HUES6 (cell line): ENCODE measurements at regions not wholly inside any gene's neighbourhood (a gene's known extent, or its start where the extent isn't known, plus 50 kb on each side); places are given as distances from the start of the nearest gene placed in this dataset.
A peak's percentile ranks its signal among the peaks of the same experiment; 100 is the strongest.
"Not testable (repeated sequence)": the region's sequence is repeated elsewhere in the genome, so short reads cannot be mapped to it uniquely, and the experiment has no call there.

Experiments
- H3K27ac ChIP-seq: 2 replicates; pipeline ENCODE4 v1.7.0; 2013; ENCODE audit warnings: low read depth, mild to moderate bottlenecking, low read length, inconsistent platforms
- H3K27me3 ChIP-seq: 2 replicates; pipeline ENCODE4 v1.6.1; 2013; ENCODE audit warnings: low read length; ENCODE audit not compliant: control insufficient read depth, insufficient read depth
- H3K36me3 ChIP-seq: 2 replicates; pipeline ENCODE4 v1.6.1; 2013; ENCODE audit warnings: low read length; ENCODE audit not compliant: control insufficient read depth, insufficient read depth
- H3K4me1 ChIP-seq: 2 replicates; pipeline ENCODE4 v1.6.1; 2013; ENCODE audit warnings: low read length; ENCODE audit not compliant: control insufficient read depth, insufficient read depth
- H3K4me3 ChIP-seq: 2 replicates; pipeline ENCODE4 v1.5.1; 2013; ENCODE audit warnings: low read depth, low read length
- H3K9ac ChIP-seq: one replicate; pipeline ENCODE4 v1.6.1; 2013; ENCODE audit warnings: mild to moderate bottlenecking, low read length
- H3K9me3 ChIP-seq: 2 replicates; pipeline ENCODE4 v1.6.1; 2013; ENCODE audit warnings: low read depth, low read length; ENCODE audit not compliant: control insufficient read depth, insufficient read depth

DNA sequence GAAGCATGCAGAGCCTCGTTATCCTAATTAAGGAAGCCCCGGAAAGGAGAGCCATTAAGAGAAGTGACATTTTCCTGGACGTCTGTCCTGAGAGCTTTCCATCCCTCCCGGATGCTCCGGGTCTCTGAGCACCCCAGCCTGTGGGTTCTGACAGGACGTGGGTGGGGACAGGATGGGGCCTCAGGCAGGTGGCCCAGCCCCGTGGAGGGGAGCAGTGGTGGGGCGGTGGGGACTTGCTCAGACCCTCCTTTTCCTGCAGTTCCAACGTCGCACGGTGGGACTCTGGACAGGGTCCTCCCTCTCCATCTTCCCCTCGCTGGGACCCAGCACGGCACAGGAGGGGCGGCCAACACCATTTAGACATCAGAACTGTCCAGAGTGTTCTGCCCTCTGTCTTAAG is 262.9 kb downstream of the ADGRD1 start:
- H3K9ac ChIP-seq, H3K36me3 ChIP-seq, H3K27ac ChIP-seq, H3K4me3 ChIP-seq, H3K27me3 ChIP-seq: not testable (repeated sequence)
- Histone ChIP-seq H3K4me1 (peaks cover 29% of the 10 kb centered on the region), H3K9me3 (peaks cover 10% of the 10 kb centered on the region)

DNA sequence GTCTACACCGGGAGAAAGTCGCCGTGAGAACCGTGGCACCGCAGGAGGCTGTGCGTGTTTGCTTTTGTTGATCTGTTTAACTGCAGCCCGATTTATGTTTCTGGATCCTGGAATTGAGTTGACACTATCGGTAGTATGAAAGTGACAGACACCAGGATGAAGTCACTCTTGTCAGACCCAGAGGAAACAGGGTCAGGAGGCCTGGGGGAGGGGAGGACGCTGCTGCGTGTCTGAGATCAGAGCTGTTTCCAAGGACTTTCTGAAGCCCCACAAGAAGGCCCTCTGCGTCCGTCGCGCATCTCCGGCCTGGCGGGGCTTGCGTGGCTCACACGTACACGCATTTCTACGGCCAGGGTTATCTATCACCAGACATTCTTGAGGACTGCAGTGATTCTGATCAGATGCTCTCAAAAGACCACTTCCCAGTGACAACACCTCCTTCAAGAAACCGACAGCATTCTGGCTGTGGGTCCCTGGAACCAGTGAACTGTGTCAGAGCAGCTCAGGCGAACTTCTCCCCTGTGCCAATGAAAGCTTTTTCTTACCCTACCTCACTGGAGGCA is 263.4 kb downstream of the ADGRD1 start:
- Histone ChIP-seq H3K9ac (no peak overlapping the region), H3K9me3 (peaks cover 10% of the 10 kb centered on the region), H3K4me3 (no peak overlapping the region), H3K4me1 (peaks cover 29% of the 10 kb centered on the region), H3K27me3 (no peaks in the 10 kb centered on the region), H3K27ac (no peak overlapping the region), H3K36me3 (no peaks in the 10 kb centered on the region)

DNA sequence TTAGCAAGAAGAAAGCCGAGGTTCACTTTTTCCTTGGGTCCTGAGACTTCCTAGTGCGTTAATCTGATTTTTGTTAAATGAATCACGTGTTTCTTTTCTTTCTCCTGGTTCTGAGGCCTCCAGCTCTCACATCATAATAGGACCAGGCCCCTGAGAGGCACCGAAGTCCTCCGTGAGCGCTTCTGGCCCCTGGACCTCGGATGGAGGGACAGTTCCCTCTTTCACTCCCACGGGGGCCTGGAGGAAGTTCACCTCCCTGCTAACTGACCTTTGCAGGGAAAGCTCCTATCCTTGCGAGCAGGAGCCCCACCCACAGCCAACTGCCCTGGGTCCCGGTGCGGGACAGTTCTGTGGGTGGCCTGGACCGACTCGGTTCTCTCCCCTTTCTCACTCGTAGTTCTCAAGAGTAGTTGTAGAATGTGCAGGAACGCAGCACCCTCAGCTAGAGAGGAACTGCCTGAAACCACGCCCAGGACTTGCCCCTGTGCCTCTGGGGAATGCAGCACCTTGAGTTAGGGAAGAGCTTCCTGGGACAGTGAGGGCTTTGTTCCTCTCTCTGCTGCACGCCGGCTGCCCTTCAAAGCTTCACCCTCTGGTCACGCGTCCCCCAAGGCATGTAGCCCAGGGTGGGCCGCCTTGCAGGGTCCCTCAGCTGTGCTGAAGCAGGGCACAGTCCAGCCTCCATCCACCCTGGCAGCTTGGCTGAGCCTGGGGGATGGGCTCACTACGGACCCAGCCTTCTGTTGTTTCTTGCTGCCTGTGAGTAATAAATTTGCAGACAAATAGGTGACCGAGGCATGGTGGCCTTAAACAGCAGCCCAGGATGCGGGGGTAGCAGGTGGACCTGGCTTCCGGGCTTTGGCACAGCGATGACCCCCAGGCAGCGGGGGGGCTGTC is 264.6 kb downstream of the ADGRD1 start:
- no peak overlapping the region for H3K27ac ChIP-seq
- H3K36me3 ChIP-seq = no peaks in the 10 kb centered on the region
- H3K9ac ChIP-seq = no peak overlapping the region
- H3K4me1 ChIP-seq = peaks cover 41% of the 10 kb centered on the region
- no peaks in the 10 kb centered on the region for H3K27me3 ChIP-seq
- H3K4me3 ChIP-seq = peak overlapping the region; percentile 34
- H3K9me3 ChIP-seq = peaks cover 5% of the 10 kb centered on the region

DNA sequence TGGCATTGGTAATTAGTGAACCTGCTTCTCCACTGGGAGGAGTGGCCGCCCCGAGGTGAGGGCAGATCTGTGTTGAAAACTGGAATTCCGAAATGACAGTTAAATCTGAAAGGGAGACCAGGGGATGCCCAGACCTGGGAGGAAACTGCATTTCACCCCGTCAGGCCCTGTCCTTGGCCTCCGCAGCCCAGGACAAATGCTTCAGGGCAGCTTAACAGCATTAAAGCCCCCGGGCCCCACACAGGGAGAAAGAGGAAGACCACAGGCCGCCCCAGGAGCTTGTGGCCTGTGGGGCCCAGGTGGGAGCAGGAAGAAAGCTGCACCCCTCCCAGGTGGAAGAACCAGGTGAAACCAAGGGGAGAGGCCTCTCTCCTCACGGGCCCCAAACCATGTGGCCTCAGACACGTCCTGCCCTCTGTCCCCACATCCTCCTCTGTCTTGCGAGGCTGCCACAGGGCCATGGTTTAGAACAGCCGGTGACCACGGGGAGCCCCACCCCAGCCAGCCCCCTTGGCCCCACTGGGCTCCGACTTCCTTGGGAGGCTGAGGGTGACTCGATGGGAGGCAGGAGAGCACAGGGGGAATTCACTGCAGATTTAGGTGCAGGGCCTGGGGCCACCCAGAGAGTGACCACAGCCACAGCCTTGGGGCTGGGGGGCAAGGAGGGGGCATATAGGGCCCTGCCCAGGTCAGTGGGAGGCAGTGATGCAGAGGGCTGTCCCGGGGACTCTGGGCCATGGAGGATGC is 265.4 kb downstream of the ADGRD1 start:
- peak overlapping the region; percentile 34; the same call in 1 of the 2 replicates for H3K4me3 ChIP-seq
- no peak overlapping the region for H3K27ac ChIP-seq
- H3K9me3 ChIP-seq = no peaks in the 10 kb centered on the region
- no peaks in the 10 kb centered on the region for H3K36me3 ChIP-seq
- no peak overlapping the region for H3K9ac ChIP-seq
- no peaks in the 10 kb centered on the region for H3K27me3 ChIP-seq
- peaks cover 47% of the 10 kb centered on the region for H3K4me1 ChIP-seq

DNA sequence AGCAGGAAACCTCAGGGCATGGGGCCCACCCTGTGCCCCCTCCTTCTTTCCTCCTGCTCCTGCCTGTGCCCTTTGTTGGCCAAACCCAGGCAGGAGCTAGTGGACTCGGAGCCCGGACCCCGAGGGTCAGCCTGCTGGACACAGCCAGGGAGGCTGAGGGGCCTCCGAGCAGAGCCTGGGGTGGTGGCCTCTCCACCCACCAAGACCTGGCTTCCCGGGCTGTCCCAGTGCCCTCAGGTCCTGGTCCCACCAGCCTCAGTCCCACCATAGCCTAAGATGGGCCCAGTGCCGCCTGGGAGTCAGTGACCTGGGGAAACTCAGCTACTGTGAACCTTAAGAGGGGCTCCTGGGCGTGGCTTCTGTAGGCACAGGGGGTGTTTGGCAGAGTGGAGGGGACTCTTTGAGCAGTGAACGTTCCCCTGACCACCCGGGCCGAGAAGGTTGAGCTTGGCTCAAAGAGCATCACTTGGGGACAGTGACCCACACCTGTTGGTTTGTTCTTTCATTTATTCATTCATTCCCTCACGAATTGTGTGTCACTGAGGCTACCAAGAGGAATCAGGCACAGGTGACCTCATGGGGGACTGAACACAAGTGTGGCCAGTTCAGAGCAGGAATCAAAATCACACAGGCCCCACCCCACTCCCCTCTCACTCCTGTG is 266.1 kb downstream of the ADGRD1 start:
- H3K4me3 ChIP-seq = no peak overlapping the region
- no peak overlapping the region for H3K9ac ChIP-seq

DNA sequence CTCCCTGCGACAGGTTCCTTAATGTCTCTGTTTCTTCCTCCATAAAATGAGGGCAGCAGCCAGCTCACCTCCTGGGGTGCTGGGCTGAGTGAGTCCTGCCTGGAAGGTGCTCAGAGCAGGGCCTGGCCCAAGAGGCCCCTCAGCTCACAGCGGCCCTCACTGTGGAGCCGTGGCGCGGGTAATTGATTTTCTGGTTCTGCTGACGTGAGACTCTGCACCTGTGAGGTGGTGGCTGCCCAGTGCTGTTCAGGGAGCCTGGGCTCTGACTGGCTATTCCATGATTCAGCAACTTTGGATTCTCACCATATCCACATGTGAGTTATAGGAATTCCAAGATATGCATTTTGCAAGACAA is 266.6 kb downstream of the ADGRD1 start:
- Histone ChIP-seq H3K27ac (no peak overlapping the region), H3K4me3 (no peak overlapping the region), H3K27me3 (no peaks in the 10 kb centered on the region), H3K9me3 (no peaks in the 10 kb centered on the region), H3K9ac (no peak overlapping the region), H3K4me1 (peaks cover 47% of the 10 kb centered on the region), H3K36me3 (no peaks in the 10 kb centered on the region)

More for the DNA sequence above, 266.1 kb downstream of the ADGRD1 start:
- Histone ChIP-seq H3K4me1 (peaks cover 47% of the 10 kb centered on the region), H3K27me3 (no peaks in the 10 kb centered on the region), H3K36me3 (no peaks in the 10 kb centered on the region), H3K27ac (no peak overlapping the region), H3K9me3 (no peaks in the 10 kb centered on the region)

DNA sequence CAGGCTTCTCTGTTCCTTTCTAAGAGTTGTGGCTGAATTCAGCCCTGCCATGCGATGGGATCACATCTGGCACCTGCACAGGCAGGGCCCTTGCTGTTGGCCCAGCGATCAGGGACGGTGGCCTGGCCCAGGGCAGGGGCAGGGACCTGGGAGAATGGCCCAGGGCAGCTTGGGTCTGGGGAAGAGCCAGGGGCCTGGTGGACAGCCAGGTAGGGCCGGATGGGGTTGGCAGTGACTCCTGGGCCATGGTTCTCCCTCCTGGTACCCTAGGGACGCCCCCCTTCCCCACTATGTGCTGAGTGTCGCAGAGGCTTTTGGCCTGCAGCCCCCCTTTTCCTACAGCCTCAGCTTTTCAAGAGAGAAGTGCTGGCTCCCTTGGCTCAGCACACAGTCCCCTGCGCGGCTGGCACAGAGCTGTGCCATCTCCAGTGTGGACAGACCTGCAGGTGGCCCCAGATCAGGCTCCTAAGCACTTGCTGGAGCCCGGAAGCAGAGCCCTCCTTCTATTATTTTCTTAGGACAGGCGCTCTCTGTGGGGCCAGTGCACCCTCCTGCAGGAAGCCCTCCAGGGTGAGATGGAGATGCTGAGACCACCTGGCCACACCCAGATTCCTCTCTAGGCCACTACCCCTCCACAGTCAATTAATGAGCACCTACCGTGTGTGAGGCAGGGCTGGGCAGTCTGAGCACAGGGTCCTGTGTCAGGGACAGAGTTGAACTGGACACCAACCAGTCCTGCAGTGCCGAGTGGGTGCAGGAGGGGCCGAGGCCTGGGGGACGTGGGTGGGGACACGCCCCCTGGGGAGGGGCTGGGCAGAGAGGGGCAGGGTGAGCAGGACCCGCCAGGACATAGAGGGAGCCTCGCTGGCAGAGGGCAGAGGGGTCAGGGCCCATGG is 267.6 kb downstream of the ADGRD1 start:
- Histone ChIP-seq H3K36me3 (no peaks in the 10 kb centered on the region), H3K4me3 (no peak overlapping the region), H3K27me3 (no peaks in the 10 kb centered on the region), H3K9ac (no peak overlapping the region), H3K4me1 (peaks cover 47% of the 10 kb centered on the region), H3K9me3 (no peaks in the 10 kb centered on the region), H3K27ac (no peak overlapping the region)

DNA sequence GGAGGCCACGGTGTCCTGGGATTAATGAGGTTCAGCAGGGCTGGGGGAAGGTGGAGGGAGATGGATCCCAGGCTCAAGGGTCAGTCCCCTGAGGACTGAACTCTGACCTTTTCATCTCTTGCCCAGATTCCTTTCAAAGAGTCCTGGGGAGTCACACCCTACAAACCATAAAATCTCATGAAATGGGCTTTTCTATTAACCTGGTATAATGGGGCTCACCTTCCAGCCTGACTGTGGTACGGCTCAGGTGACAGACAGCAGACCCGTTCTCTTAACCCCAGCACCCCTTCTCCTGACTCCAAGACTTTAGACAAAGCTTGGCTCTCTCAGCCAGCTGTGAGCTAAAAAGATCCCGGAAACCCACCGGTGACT is 268.2 kb downstream of the ADGRD1 start:
- Histone ChIP-seq H3K9ac (no peak overlapping the region), H3K27me3 (no peaks in the 10 kb centered on the region), H3K27ac (no peak overlapping the region), H3K36me3 (no peaks in the 10 kb centered on the region), H3K4me1 (peaks cover 43% of the 10 kb centered on the region), H3K4me3 (no peak overlapping the region), H3K9me3 (no peaks in the 10 kb centered on the region)

DNA sequence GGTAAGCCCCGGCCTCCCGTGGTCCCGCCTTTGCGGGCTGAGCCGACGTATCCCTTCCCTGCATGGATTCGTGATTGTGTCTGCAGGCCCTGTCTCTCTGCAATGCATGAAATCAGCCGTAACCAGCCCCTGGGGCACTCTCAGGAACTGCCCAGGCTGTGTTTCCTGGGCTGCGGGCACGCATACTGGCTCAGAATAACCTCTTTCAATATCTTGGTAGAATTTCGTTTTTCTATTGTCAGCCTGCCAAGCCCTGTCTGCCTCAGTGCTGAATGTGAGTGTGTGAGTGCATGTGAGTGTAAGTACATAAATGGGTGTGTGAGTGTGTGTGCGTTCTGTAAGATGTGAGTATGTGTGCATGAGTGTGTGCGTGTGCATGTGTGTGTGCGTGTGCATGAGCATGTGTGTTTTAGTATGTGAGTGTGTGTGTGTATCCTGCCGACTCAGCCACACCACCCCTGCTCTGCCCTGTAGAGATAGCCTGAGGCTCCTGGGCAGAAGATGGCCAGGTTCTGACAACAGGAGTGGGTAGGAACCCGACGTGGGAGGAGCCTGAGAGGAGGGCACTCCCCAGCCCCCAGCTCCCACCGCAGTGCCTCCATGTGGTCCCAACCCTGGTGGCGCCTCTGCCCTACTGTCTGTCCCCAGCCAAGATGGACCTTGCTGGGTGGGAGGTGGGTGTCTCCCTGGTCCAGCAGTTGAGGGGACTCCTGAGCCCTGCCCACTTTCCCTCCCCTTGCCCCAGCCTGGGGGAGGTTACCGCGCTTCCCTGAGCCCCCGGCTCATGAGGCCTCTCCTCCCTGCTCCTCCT is 268.8 kb downstream of the ADGRD1 start:
- H3K9me3 ChIP-seq = no peaks in the 10 kb centered on the region
- no peaks in the 10 kb centered on the region for H3K36me3 ChIP-seq
- H3K27me3 ChIP-seq = no peaks in the 10 kb centered on the region
- peaks cover 38% of the 10 kb centered on the region for H3K4me1 ChIP-seq
- no peak overlapping the region for H3K4me3 ChIP-seq
- no peak overlapping the region for H3K27ac ChIP-seq
- no peak overlapping the region for H3K9ac ChIP-seq
